GM19397 (cell line): ENCODE measurements at regions not wholly inside any gene's neighbourhood (a gene's known extent, or its start where the extent isn't known, plus 50 kb on each side); places are given as distances from the start of the nearest gene placed in this dataset.

ENCODE experiments used
- ATAC-seq: cut with Tn5 transposase; IDR thresholded peaks from one replicate; pipeline ENCODE4 v1.9.1; 2021; ENCODE audit warnings: mild to moderate bottlenecking, moderate library complexity; ENCODE audit not compliant: unreplicated experiment

GRCh38 chr15:36218322-36218721 lies 361.1 kb upstream of the CDIN1 start:
- ATAC-seq: no peak

DNA sequence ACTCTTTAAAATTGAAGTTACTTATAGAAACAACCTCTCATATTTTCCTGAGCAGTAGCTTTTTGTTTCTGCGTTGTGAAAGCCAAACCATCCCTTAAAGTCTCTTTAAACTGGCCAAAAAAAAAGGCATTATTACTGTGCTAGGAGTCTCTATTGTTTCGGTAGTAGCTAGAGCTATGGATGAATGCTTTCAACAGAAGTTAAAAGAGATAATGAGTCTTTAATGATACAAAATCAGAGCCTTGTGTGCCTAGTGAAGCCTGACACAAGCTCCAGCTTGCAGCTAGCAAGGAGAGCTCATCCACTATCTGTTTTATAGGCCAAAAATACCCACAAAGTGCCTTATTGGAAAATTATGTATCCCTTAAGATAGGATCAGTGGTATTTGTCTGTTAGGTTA lies 360.4 kb upstream of the CDIN1 start:
- ATAC-seq: no peak

GRCh38 chr15:36221992-36222391 lies 357.4 kb upstream of the CDIN1 start:
- ATAC-seq: no peak

- ATAC-seq: no peak
Measured at GRCh38 chr15:36230776-36231175, 348.6 kb upstream of the CDIN1 start.

DNA sequence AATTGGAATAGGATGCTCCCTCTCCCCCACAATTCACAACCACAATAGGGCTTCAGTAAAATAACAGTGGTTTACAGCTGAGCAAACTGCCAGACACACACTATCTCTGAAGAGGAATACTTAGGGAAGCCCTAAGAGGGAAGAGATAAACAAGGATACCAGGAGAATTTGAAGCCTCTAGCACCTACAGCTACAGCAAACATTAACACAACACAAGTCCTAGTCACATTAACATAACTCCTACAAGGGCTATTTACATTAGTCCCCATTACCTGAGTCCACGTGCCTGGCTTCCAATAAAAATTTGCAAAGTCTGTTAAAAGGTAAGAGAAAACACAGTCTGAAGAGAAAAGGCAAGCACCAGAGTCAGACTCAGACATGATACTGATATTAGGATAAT lies 346.9 kb upstream of the CDIN1 start:
- no peak for ATAC-seq

DNA sequence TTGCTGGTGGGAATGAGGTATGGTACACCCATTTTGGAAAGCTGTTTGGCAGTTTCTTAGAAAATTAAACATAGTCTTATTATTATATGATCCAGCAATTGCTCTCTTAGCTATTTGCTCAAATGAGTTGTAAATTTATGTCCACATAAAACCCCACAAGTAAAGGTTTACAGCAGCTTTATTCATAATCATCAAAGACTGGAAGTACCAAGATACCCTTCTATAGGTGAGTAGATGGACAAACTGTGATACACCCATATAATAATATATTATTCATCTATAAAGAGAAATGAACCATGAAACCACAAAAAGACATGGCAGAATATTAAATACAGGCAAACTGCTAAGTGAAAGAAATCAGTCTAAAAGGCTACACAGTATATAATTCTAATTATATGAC lies 344.7 kb upstream of the CDIN1 start:
- no peak for ATAC-seq

DNA sequence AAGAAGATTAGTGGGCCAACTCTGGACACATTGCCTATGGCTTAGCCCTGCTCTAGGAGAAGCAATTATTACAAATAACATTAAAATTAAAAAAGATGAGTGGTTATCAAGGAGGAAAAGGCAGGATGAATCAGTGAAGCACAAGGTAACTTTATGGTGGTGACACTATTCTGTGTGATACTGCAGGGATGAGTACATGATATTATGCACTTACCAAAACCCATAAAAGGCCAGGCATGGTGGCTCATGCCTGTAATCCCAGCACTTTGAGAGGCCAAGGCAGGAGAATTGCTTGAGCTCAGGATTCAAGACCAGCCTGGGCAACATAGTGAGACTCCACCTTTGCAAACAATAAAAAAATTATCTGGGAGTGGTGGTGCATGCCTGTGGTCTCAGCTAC lies 344.3 kb upstream of the CDIN1 start:
- no peak for ATAC-seq

DNA sequence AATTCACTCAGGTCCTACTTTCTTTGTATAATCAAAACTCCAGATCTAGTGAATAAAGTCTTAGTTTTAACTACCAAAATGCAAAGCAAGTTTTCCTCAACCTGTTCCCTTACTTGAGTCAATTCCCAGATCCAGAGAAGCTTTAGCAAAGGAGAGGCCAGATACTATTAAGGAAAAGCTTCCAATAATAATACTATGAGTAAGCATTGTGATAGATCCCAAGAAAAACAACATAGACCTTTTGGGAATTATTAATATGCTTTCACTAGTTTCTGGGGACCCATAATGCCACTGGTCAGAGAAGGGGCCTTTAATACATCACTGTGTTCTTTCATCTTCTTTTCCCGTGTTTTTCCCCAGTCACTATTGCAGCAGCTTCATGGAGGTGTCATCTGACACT lies 339.9 kb upstream of the CDIN1 start:
- no peak for ATAC-seq

DNA sequence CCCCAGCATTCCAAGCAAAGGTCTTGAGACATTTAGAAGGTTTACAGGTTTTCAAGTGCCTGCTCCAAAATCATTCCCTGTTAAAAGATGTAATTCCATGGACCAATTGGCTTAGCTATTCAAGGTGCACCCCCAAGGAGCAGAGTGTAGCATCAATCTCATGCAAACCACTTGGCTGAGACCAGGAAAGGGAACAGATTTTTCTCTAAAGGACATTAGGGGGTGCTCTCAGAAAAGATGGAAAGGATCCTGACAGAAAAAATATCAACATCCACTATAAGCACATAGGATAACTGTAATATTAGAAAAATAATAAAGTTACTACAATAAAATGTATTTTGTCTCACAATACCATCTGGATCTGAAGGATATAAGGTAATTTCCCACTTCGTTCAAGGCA lies 328.0 kb upstream of the CDIN1 start:
- no peak for ATAC-seq

- no peak for ATAC-seq
Measured at GRCh38 chr15:36252146-36252711, 327.2 kb upstream of the CDIN1 start.

GRCh38 chr15:36254426-36254825 lies 325.0 kb upstream of the CDIN1 start:
- no peak for ATAC-seq

GRCh38 chr15:36256404-36256807 lies 323.0 kb upstream of the CDIN1 start:
- no peak for ATAC-seq

DNA sequence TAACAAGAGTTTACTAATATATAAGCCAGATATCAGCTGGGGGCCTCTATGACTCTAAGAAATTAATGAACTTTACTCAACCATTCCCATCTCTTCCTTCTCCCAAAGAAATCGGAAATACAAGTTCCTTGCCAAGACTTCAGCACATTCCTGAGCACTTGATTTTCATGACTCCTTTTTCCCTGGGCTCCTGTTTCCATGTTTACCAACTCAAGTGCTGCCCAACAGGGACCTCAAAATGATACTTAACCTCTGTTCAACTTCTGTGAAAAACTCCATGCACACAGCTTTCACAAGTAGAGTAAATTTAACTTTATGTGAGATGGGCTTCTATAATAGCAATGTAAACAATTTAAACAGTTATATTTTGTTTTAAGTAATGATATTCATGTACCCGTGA lies 315.8 kb upstream of the CDIN1 start:
- ATAC-seq: no peak

GRCh38 chr15:36265422-36265821 lies 314.0 kb upstream of the CDIN1 start:
- no peak for ATAC-seq

DNA sequence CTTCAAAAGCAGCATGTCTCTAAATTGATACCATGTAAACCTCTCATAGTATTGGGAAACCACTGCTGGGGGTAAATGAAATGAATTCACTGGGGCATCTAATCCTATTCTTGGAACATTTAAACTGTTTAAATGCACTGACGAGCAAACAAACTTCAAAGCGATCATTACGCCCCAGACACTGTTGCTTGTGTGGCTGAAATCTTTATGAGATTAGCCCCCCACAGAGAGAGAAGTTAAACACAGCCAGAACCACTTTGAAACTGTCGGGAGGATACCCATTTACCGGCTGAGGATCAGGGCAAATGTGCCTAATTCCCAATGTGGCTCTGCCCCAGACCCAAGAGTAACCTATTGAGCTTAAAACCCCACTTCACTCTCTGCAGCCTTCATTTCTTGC lies 308.4 kb upstream of the CDIN1 start:
- no peak for ATAC-seq

GRCh38 chr15:36275656-36276055 lies 303.8 kb upstream of the CDIN1 start:
- ATAC-seq: no peak

DNA sequence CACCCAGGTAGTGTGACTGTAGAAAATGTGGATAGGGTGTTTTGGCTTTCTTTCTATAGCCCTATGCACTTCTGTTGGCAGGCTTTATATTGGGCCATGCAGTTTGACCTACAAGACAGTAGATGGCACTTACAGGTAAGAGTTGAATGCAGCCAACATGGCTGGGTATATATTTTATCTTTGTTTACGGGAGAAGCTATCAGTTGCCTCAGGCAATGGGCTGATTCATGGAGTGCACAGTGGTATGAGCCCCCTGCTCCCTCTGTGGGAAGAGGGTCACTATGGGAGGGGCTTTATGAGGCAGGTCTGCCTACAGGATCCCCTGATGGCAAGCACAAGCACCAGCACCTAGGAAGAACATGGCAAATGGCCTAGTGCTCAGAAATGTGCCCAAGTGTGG lies 301.2 kb upstream of the CDIN1 start:
- ATAC-seq: no peak

DNA sequence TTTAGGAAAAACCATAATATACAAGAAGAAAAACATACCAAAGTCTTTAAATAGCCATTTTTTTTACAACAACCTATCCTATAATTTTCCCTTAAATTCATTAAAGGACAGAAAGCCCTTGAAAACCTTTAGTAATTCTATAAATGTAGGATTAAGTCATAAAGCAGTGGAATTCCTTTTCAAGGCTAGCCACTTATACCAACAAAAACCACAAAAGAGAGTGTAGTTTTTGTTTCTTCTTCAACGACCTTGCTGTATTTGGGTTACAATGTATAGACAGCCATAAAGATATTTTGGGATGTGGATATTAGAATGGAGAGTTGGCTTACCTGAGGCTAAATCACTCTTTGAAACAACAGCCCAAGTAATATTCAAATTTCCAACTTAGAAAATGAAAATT lies 296.6 kb upstream of the CDIN1 start:
- ATAC-seq: no peak

GRCh38 chr15:36284911-36285310 lies 294.5 kb upstream of the CDIN1 start:
- no peak for ATAC-seq

DNA sequence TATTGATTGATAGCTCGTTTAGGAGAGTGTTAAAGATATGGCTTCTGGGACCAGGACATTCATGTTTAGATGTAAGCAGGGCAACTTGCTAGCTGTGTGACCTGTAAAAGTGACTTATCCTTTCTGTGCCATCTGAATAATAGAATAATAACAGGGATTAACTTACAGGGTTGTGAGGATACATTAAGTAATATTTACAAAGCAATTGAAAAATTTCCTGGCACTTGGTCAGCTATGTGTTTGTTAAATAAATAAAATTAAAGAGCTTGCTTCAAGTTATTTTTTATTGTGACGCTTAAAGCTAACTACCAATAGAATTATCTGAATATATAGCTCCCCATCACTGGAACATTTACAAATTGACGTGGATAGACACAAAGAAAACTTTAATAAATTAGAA lies 287.9 kb upstream of the CDIN1 start:
- ATAC-seq: no peak

DNA sequence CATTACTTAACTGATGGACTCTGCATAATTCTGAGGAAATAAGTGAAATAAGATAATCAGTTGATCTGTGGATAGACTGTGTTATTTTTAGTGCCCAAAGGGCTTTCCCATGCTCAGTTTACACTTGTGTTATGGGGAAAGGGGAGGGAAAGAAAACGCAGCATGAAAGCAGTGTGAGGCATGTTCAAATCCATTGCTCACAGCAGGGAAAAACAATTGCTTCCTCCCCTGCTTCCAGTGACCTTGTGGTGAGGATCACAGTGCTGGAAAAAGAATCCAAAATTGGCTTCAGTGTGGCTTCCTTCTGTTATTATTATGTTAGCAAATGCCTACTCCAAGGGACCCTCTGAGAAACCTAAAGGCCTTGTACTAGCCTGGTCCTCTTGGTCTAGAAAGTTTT lies 285.1 kb upstream of the CDIN1 start:
- no peak for ATAC-seq

- ATAC-seq: no peak
Measured at GRCh38 chr15:36301947-36302346, 277.5 kb upstream of the CDIN1 start.

GRCh38 chr15:36313021-36313420 lies 266.4 kb upstream of the CDIN1 start:
- no peak for ATAC-seq
